Right cardiac atrium (tissue), 5 donors: ENCODE measurements at regions not wholly inside any gene's neighbourhood (a gene's known extent, or its start where the extent isn't known, plus 50 kb on each side); places are given as distances from the start of the nearest gene placed in this dataset.
"Not testable (repeated sequence)": the region's sequence is repeated elsewhere in the genome, so short reads cannot be mapped to it uniquely, and the experiment has no call there.

ENCODE experiments used
- ATAC-seq, 2 donors: fragments of 200-7000 bp; cut with Tn5 transposase; one replicate each; pipeline versions ENCODE4 v1.8.0 to v1.9.1; 2020; ENCODE audit warnings: moderate library complexity in 2 of 2, mild to moderate bottlenecking in 1 of 2
- DNase-seq, 3 donors: peaks; one replicate each; pipeline ENCODE4 v3.0.0-alpha.2; 2020
- H3K27ac ChIP-seq: one replicate; pipeline ENCODE4 v1.5.1; 2013; ENCODE audit warnings: mild to moderate bottlenecking, low read length, control low read depth, moderate library complexity
- H3K27me3 ChIP-seq: one replicate; pipeline ENCODE4 v1.6.1; 2013; ENCODE audit not compliant: control insufficient read depth, insufficient read depth
- H3K4me1 ChIP-seq: one replicate; pipeline ENCODE4 v1.6.1; 2013; ENCODE audit warnings: low read length; ENCODE audit not compliant: control insufficient read depth, insufficient read depth
- H3K4me3 ChIP-seq: one replicate; pipeline ENCODE4 v1.5.1; 2013; ENCODE audit warnings: low read length, control low read depth
- H3K9me3 ChIP-seq: one replicate; pipeline ENCODE4 v1.6.1; 2013; ENCODE audit warnings: low read length; ENCODE audit not compliant: control insufficient read depth
- WGBS: extraction: QIAGEN DNeasy Blood & Tissue Kit; methylation state at CpG from one replicate; pipeline ENCODE4 v1.1.7; 2013; 5-methylcytosine and 5-hydroxymethylcytosine counted together
- intact Hi-C, 4 donors: fragments of 100-400 bp; cut with DNase I; formaldehyde crosslinking; loops; one replicate each; pipeline versions ENCODE4 v1.11.0 to v1.14.0; 2022 to 2023
- donor health status: healthy with polysubstance abuse.
- donor health status: DM: no; HTN: yes; CAD: no.
- donor health status: DM: no; HTN: no; CAD: no.
- donor health status: DM: no; HTN: yes; CAD: no; lungs with severe emphysema.
- donor health status: DM: yes; HTN: yes; CAD: no.

DNA sequence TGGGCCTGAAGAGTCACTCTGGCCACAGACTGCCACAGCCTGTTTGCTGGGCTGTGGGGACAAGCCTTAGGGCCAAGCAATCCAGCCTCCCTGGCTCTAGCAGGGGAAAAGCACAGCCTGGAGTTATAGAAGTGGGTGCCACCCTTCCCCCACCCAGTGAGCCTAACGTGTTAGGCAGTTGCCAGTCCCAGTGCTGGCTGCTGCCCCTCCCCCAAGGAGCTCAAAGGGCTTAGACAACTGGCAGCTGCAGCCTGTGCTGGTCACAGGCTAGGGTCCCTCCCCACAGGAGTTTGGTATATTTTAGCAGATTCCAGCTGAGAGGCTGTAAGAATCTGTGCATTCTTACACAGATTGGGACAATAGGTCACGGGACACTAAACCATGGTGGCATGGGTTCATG, 370.3 kb upstream of the FGF16 start:
- ATAC-seq (no peak), DNase-seq (no peak)
- intact Hi-C loops = no loop called here
- Histone ChIP-seq H3K4me3 (no peak overlapping the region), H3K9me3 (no peaks in the 10 kb centered on the region), H3K27ac (no peak overlapping the region), H3K4me1 (no peaks in the 10 kb centered on the region), H3K27me3 (no peaks in the 10 kb centered on the region)
- 57% methylated on average over 2 of the region's 2 CpGs for WGBS

GRCh38 chrX:77081237-77081636, 366.0 kb upstream of the FGF16 start:
- H3K9me3 ChIP-seq, H3K4me1 ChIP-seq, H3K27me3 ChIP-seq, H3K27ac ChIP-seq, ATAC-seq, H3K4me3 ChIP-seq, intact Hi-C loops, DNase-seq: not testable (repeated sequence)
- 93% methylated on average over 3 of the region's 3 CpGs for WGBS

GRCh38 chrX:77085372-77085771, 361.8 kb upstream of the FGF16 start:
- no peak overlapping the region for H3K4me3 ChIP-seq
- DNase-seq = no peak
- H3K4me1 ChIP-seq = peaks cover 2% of the 10 kb centered on the region
- H3K9me3 ChIP-seq = no peaks in the 10 kb centered on the region
- 77% methylated on average over 4 of the region's 4 CpGs for WGBS
- H3K27ac ChIP-seq = no peak overlapping the region
- intact Hi-C loops = no loop called here
- no peaks in the 10 kb centered on the region for H3K27me3 ChIP-seq
- ATAC-seq = no peak

- ATAC-seq = peak; percentile 67 to 75
- DNase-seq = peak in 1 of 3 donors; percentile 23
These were observed 359.5 kb upstream of the FGF16 start for GRCh38 chrX:77087529-77088169.

DNA sequence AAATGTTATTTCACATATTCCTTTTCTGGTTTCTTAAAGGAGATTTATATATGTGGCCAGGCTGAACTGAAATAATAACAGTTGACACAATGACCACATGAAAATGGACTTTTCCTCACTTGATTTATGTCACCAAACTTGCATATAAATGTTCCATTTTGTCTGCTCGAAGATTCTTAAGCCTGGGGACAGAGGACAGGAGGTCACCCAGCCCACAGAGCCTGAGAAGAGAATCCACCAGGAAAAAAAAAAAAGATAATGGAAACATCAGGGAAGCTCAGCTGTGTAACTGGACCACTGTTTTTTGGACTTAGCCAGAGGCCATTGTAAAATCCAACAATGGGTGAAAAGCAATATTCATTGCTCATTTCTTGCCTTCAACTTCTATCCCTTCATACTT, 359.0 kb upstream of the FGF16 start:
- DNase-seq = no peak
- H3K4me3 ChIP-seq = no peak overlapping the region
- WGBS = 30% methylated on average over 1 of the region's 1 CpG
- H3K4me1 ChIP-seq = peaks cover 2% of the 10 kb centered on the region
- intact Hi-C loops = no loop called here
- H3K27ac ChIP-seq = no peak overlapping the region
- ATAC-seq = no peak
- no peaks in the 10 kb centered on the region for H3K27me3 ChIP-seq
- no peaks in the 10 kb centered on the region for H3K9me3 ChIP-seq

More at GRCh38 chrX:77087529-77088169, 359.5 kb upstream of the FGF16 start:
- Histone ChIP-seq H3K27me3 (no peaks in the 10 kb centered on the region), H3K4me3 (no peak overlapping the region), H3K27ac (peak overlapping the region; percentile 64), H3K4me1 (peaks cover 2% of the 10 kb centered on the region), H3K9me3 (no peaks in the 10 kb centered on the region)
- intact Hi-C loops = no loop called here
- 51% methylated on average over 7 of the region's 7 CpGs for WGBS

- no peak for ATAC-seq
- 96% methylated on average over 1 of the region's 1 CpG for WGBS
- intact Hi-C loops = no loop called here
- Histone ChIP-seq H3K9me3 (no peaks in the 10 kb centered on the region), H3K27me3 (no peaks in the 10 kb centered on the region), H3K27ac (no peak overlapping the region), H3K4me3 (no peak overlapping the region), H3K4me1 (no peaks in the 10 kb centered on the region)
- DNase-seq = peak in 1 of 3 donors; percentile 11
These were observed 332.7 kb upstream of the FGF16 start for GRCh38 chrX:77114501-77114900.

- DNase-seq (no peak), ATAC-seq (no peak)
- H3K27me3 ChIP-seq = no peaks in the 10 kb centered on the region
- H3K9me3 ChIP-seq = no peaks in the 10 kb centered on the region
- H3K4me3 ChIP-seq = no peak overlapping the region
- WGBS = 36% methylated on average over 2 of the region's 2 CpGs
- H3K4me1 ChIP-seq = no peaks in the 10 kb centered on the region
- intact Hi-C loops = no loop called here
- H3K27ac ChIP-seq = no peak overlapping the region
These were observed 328.5 kb upstream of the FGF16 start for GRCh38 chrX:77118686-77119085.

DNA sequence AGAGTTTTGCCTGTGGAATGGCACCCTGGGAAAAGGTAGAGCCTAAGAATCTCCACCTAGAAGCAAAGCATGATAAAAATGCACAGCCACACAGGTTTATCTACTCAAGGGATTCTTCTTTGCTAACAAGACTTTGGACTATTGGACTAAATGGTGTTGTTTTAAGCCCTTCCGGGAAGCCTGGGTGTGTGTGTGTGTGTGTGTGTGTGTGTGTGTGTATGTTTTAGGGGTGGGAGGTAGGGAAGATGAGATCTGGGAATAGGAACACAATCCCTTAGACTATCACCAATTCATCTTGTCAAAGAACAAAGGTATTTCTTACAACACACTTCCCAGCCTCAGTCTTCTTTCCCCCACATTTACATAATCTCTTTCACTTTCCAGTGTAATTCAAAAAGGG, 327.5 kb upstream of the FGF16 start:
- DNase-seq = no peak
- H3K27ac ChIP-seq = no peak overlapping the region
- H3K9me3 ChIP-seq = no peaks in the 10 kb centered on the region
- no peak overlapping the region for H3K4me3 ChIP-seq
- no peaks in the 10 kb centered on the region for H3K27me3 ChIP-seq
- no peaks in the 10 kb centered on the region for H3K4me1 ChIP-seq
- intact Hi-C loops = no loop called here
- 87% methylated on average over 1 of the region's 1 CpG for WGBS
- ATAC-seq = no peak

DNA sequence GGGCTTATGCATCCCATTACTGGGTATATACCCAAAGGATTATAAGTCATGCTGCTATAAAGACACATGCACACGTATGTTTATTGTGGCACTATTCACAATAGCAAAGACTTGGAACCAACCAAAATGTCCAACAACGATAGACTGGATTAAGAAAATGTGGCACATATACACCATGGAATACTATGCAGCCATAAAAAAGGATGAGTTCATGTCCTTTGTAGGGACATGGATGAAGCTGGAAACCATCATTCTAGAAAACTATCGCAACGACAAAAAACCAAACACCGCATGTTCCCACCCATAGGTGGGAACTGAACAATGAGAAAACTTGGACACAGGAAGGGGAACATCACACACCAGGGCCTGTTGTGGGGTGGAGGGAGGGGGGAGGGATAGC, 323.3 kb upstream of the FGF16 start:
- H3K27me3 ChIP-seq = not testable (repeated sequence)

GRCh38 chrX:77127571-77127970, 319.6 kb upstream of the FGF16 start:
- H3K9me3 ChIP-seq, ATAC-seq, H3K4me1 ChIP-seq, intact Hi-C loops, H3K27me3 ChIP-seq, DNase-seq, H3K4me3 ChIP-seq, H3K27ac ChIP-seq: not testable (repeated sequence)
- 58% methylated on average over 2 of the region's 2 CpGs for WGBS

More for the DNA sequence above, 323.3 kb upstream of the FGF16 start:
- H3K4me1 ChIP-seq, H3K4me3 ChIP-seq, H3K9me3 ChIP-seq, DNase-seq, ATAC-seq, intact Hi-C loops, H3K27ac ChIP-seq: not testable (repeated sequence)
- WGBS = 91% methylated on average over 4 of the region's 5 CpGs

GRCh38 chrX:77143907-77144306, 303.3 kb upstream of the FGF16 start:
- no peak overlapping the region for H3K27ac ChIP-seq
- H3K4me3 ChIP-seq = no peak overlapping the region
- DNase-seq = no peak
- intact Hi-C loops = no loop called here
- WGBS = 54% methylated on average over 7 of the region's 7 CpGs
- no peaks in the 10 kb centered on the region for H3K4me1 ChIP-seq
- H3K9me3 ChIP-seq = no peaks in the 10 kb centered on the region
- no peak for ATAC-seq
- H3K27me3 ChIP-seq = no peaks in the 10 kb centered on the region

- DNase-seq (no peak), ATAC-seq (no peak)
- Histone ChIP-seq H3K4me3 (no peak overlapping the region), H3K9me3 (no peaks in the 10 kb centered on the region), H3K27me3 (no peaks in the 10 kb centered on the region), H3K27ac (no peak overlapping the region), H3K4me1 (no peaks in the 10 kb centered on the region)
- intact Hi-C loops = no loop called here
- WGBS = 30% methylated on average over 2 of the region's 2 CpGs
These were observed 286.9 kb upstream of the FGF16 start for GRCh38 chrX:77160301-77160700.
